Liver (tissue), 8 donors: ENCODE measurements at regions not wholly inside any gene's neighbourhood (a gene's known extent, or its start where the extent isn't known, plus 50 kb on each side); places are given as distances from the start of the nearest gene placed in this dataset.

Experiments used
- DNase-seq: peaks from one replicate; pipeline ENCODE4 v3.0.0-alpha.2; 2017; ENCODE audit warnings: low spot score
- H3K27ac ChIP-seq, 2 donors: one replicate each; pipeline ENCODE4 v1.7.0; 2013; ENCODE audit warnings: inconsistent platforms in 2 of 2, low read length in 2 of 2, control low read depth in 1 of 2, low read depth in 1 of 2, mild to moderate bottlenecking in 1 of 2
- H3K27me3 ChIP-seq, 4 donors: one replicate each; pipeline versions ENCODE4 v1.6.1 to v1.7.0; 2013; ENCODE audit warnings: low read length in 3 of 4, inconsistent platforms in 1 of 4, mild to moderate bottlenecking in 1 of 4, moderate library complexity in 1 of 4; ENCODE audit not compliant: control insufficient read depth in 4 of 4, insufficient read depth in 4 of 4
- H3K36me3 ChIP-seq, 4 donors: one replicate each; pipeline versions ENCODE4 v1.6.1 to v1.7.0; 2013; ENCODE audit warnings: low read length in 3 of 4, mild to moderate bottlenecking in 3 of 4, low read depth in 1 of 4, moderate library complexity in 1 of 4; ENCODE audit not compliant: control insufficient read depth in 4 of 4, insufficient read depth in 3 of 4
- H3K4me1 ChIP-seq, 4 donors: one replicate each; pipeline versions ENCODE4 v1.6.1 to v1.7.0; 2013; ENCODE audit warnings: low read length in 3 of 4, mild to moderate bottlenecking in 3 of 4, moderate library complexity in 1 of 4; ENCODE audit not compliant: control insufficient read depth in 4 of 4, insufficient read depth in 4 of 4
- H3K4me3 ChIP-seq, 3 donors: one replicate each; pipeline versions ENCODE4 v1.6.1 to v1.7.0; 2013; ENCODE audit warnings: low read length in 3 of 3, control low read depth in 1 of 3, low read depth in 1 of 3, mild to moderate bottlenecking in 1 of 3
- H3K9ac ChIP-seq, 2 donors: one replicate each; pipeline ENCODE4 v1.7.0; 2013; ENCODE audit warnings: low read length in 2 of 2, mild to moderate bottlenecking in 2 of 2, moderate library complexity in 2 of 2, control low read depth in 1 of 2, low read depth in 1 of 2
- H3K9me3 ChIP-seq, 4 donors: one replicate each; pipeline versions ENCODE4 v1.6.1 to v1.7.0; 2013; ENCODE audit warnings: low read length in 3 of 4; ENCODE audit not compliant: control insufficient read depth in 4 of 4
- CTCF ChIP-seq: fragments of 150-350 bp; IDR thresholded peaks from 2 replicates; pipeline ENCODE4 v1.5.1; 2017; ENCODE audit warnings: improper control_type of control experiment, low read depth, low read length; ENCODE audit not compliant: missing input control
- EGR1 ChIP-seq, 2 donors: IDR thresholded peaks; 2 replicates each; pipeline ENCODE4 v1.6.1; 2016 to 2018; ENCODE audit warnings: antibody characterized with exemption in 2 of 2, low read depth in 2 of 2
- FOXA2 ChIP-seq: IDR thresholded peaks from 2 replicates; pipeline ENCODE4 v1.6.1; 2016; ENCODE audit warnings: antibody characterized with exemption
- GABPA ChIP-seq, 2 donors: IDR thresholded peaks in 1 of 2; conservative IDR thresholded peaks in 1 of 2; 2 replicates each; pipeline ENCODE4 v1.6.1; 2016; ENCODE audit warnings: antibody characterized with exemption in 2 of 2, mild to moderate bottlenecking in 1 of 2, moderate library complexity in 1 of 2
- HNF4A ChIP-seq, 2 donors: conservative IDR thresholded peaks; 2 replicates each; pipeline ENCODE4 v1.6.1; 2016; ENCODE audit warnings: antibody characterized with exemption in 2 of 2, mild to moderate bottlenecking in 2 of 2
- JUND ChIP-seq, 2 donors: IDR thresholded peaks; 2 replicates each; pipeline ENCODE4 v1.6.1; 2016; ENCODE audit warnings: antibody characterized with exemption in 2 of 2
- MAX ChIP-seq: IDR thresholded peaks from 2 replicates; pipeline ENCODE4 v1.6.1; 2016; ENCODE audit warnings: antibody characterized with exemption
- NR2F2 ChIP-seq: IDR thresholded peaks from 2 replicates; pipeline ENCODE4 v1.6.1; 2016; ENCODE audit warnings: antibody characterized with exemption
- RAD21 ChIP-seq, 2 donors: IDR thresholded peaks; 2 replicates each; pipeline ENCODE4 v1.6.1; 2016; ENCODE audit warnings: antibody characterized with exemption in 2 of 2, mild to moderate bottlenecking in 2 of 2
- SP1 ChIP-seq: IDR thresholded peaks from 2 replicates; pipeline ENCODE4 v1.6.1; 2018; ENCODE audit warnings: antibody characterized with exemption, mild to moderate bottlenecking
- TAF1 ChIP-seq: conservative IDR thresholded peaks from 2 replicates; pipeline ENCODE4 v1.6.1; 2016; ENCODE audit warnings: antibody characterized with exemption, mild to moderate bottlenecking
- YY1 ChIP-seq: IDR thresholded peaks from 2 replicates; pipeline ENCODE4 v1.6.1; 2016; ENCODE audit warnings: antibody characterized with exemption, mild to moderate bottlenecking
- ZBTB33 ChIP-seq: IDR thresholded peaks from 2 replicates; pipeline ENCODE4 v1.6.1; 2016; ENCODE audit warnings: antibody characterized with exemption
- WGBS: extraction: QIAGEN DNeasy Blood & Tissue Kit; methylation state at CpG from one replicate; pipeline ENCODE4 v1.1.7; 2013; 5-methylcytosine and 5-hydroxymethylcytosine counted together
- TF ChIP-seq, protein P1 (sequence below): IDR thresholded peaks from 2 replicates; pipeline ENCODE4 v1.6.1; 2016; ENCODE audit warnings: antibody characterized with exemption
- donor health status: healthy.
- donor health status: healthy.
- donor health status: healthy.
- donor health status: healthy.
- donor health status: healthy.

GRCh38 chr7:25642849-25643248 is 414.6 kb upstream of the NPVF start:
- DNase-seq: no peak
- Histone ChIP-seq H3K27me3 (no peaks in the 10 kb centered on the region), H3K4me3 (no peak overlapping the region), H3K4me1 (no peaks in the 10 kb centered on the region), H3K36me3 (no peaks in the 10 kb centered on the region), H3K9ac (no peak overlapping the region), H3K9me3 (no peaks in the 10 kb centered on the region), H3K27ac (no peak overlapping the region)
- TF ChIP-seq RAD21 (IDR thresholded peaks at IDR 0.05) (no peak), FOXA2 (no peak), EGR1 (IDR thresholded peaks at IDR 0.05; ENCODE audit: low read depth in 2 of 2) (no peak), NR2F2 (no peak), GABPA (IDR thresholded peaks at IDR 0.05 in 1 of 2, conservative IDR thresholded peaks at IDR 0.05 in 1 of 2) (no peak), JUND (IDR thresholded peaks at IDR 0.05) (no peak)
- 83% methylated on average over 3 of the region's 3 CpGs for WGBS

DNA sequence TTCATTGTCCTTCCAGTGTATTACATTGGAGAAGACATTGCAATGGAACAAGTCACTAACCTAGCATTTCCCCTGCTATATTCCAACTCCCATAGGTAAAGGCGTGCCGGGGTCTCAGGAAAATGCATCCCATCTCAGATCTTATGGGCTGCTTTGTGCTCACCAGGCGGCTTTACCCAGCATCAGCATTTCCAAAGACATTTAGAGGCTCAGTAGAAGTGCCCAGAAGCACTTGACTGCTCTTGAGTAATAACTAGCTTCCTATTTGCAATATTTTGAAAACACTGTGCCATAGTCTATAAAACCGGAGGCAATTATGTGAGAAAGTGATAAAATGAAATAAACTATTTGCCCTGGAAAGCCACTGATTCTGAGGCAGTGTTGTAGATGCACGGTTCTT is 415.0 kb upstream of the NPVF start:
- 87% methylated on average over 5 of the region's 5 CpGs for WGBS

GRCh38 chr7:25643770-25644394 is 415.6 kb upstream of the NPVF start:
- no peak for DNase-seq

More for the DNA sequence above, 415.0 kb upstream of the NPVF start:
- no peaks in the 10 kb centered on the region for H3K27me3 ChIP-seq
- TF ChIP-seq, protein P1, sequence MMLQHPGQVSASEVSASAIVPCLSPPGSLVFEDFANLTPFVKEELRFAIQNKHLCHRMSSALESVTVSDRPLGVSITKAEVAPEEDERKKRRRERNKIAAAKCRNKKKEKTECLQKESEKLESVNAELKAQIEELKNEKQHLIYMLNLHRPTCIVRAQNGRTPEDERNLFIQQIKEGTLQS: no peak
- TF ChIP-seq TAF1: no peak
- TF ChIP-seq HNF4A (conservative IDR thresholded peaks at IDR 0.05): no peak
- no peak for TF ChIP-seq YY1
- no peak for TF ChIP-seq MAX
- no peaks in the 10 kb centered on the region for H3K9me3 ChIP-seq
- H3K4me1 ChIP-seq: no peaks in the 10 kb centered on the region
- DNase-seq: no peak
- no peak overlapping the region for H3K9ac ChIP-seq
- H3K4me3 ChIP-seq: no peak overlapping the region
- H3K27ac ChIP-seq: no peak overlapping the region
- H3K36me3 ChIP-seq: no peaks in the 10 kb centered on the region

More at GRCh38 chr7:25643770-25644394, 415.6 kb upstream of the NPVF start:
- H3K9me3 ChIP-seq: no peaks in the 10 kb centered on the region
- H3K27ac ChIP-seq: no peak overlapping the region
- no peak overlapping the region for H3K9ac ChIP-seq
- H3K36me3 ChIP-seq: no peaks in the 10 kb centered on the region
- no peak for TF ChIP-seq SP1
- TF ChIP-seq TAF1: no peak
- TF ChIP-seq JUND (IDR thresholded peaks at IDR 0.05): no peak
- no peak for TF ChIP-seq CTCF
- TF ChIP-seq YY1: no peak
- TF ChIP-seq, protein P1: no peak
- TF ChIP-seq ZBTB33: no peak
- 85% methylated on average over 7 of the region's 7 CpGs for WGBS
- no peak overlapping the region for H3K4me3 ChIP-seq
- H3K4me1 ChIP-seq: no peaks in the 10 kb centered on the region
- no peaks in the 10 kb centered on the region for H3K27me3 ChIP-seq
